ENCODE measurements at regions not wholly inside any gene's neighbourhood (a gene's known extent, or its start where the extent isn't known, plus 50 kb on each side); places are given as distances from the start of the nearest gene placed in this dataset.

DNA sequence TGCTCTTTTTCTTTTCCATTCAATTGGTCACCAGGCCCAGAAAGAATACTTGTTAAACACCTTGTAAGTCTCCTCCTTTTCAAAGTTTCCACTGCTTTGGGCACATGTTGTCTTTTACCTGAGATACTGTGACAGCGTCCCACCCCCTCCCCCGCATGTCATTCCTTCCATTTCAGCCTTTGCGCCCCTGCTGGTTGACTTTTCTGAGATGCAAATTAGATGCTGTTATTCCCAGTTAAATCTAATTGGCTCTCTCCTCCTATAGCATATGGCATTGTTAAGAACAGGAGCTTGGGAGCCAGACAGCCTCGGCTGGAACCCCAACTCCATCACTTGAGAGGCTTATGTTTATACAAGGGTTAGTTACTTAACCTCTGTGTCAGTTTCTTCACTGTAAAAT lies 80.3 kb upstream of the GAREM1 start:
- TF ChIP-seq, protein P1, sequence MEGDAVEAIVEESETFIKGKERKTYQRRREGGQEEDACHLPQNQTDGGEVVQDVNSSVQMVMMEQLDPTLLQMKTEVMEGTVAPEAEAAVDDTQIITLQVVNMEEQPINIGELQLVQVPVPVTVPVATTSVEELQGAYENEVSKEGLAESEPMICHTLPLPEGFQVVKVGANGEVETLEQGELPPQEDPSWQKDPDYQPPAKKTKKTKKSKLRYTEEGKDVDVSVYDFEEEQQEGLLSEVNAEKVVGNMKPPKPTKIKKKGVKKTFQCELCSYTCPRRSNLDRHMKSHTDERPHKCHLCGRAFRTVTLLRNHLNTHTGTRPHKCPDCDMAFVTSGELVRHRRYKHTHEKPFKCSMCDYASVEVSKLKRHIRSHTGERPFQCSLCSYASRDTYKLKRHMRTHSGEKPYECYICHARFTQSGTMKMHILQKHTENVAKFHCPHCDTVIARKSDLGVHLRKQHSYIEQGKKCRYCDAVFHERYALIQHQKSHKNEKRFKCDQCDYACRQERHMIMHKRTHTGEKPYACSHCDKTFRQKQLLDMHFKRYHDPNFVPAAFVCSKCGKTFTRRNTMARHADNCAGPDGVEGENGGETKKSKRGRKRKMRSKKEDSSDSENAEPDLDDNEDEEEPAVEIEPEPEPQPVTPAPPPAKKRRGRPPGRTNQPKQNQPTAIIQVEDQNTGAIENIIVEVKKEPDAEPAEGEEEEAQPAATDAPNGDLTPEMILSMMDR (IDR thresholded peaks at IDR 0.05; ENCODE audit: insufficient read depth, low read length, missing control alignments), result no peak
- DNase-seq (ENCODE audit: low read depth, low spot score), result no peak
- no peak overlapping the region for H3K4me3 ChIP-seq (ENCODE audit: low read depth, low read length)
- POLR2A ChIA-PET, result no interaction called here
- CTCF ChIA-PET, result interaction anchor here (0.7 to 13.0 kb wide), 6 partner anchors 80 to 394 kb away, joined by 3 to 162 read pairs (median 7); partner anchors contain the start of gene GAREM1

DNA sequence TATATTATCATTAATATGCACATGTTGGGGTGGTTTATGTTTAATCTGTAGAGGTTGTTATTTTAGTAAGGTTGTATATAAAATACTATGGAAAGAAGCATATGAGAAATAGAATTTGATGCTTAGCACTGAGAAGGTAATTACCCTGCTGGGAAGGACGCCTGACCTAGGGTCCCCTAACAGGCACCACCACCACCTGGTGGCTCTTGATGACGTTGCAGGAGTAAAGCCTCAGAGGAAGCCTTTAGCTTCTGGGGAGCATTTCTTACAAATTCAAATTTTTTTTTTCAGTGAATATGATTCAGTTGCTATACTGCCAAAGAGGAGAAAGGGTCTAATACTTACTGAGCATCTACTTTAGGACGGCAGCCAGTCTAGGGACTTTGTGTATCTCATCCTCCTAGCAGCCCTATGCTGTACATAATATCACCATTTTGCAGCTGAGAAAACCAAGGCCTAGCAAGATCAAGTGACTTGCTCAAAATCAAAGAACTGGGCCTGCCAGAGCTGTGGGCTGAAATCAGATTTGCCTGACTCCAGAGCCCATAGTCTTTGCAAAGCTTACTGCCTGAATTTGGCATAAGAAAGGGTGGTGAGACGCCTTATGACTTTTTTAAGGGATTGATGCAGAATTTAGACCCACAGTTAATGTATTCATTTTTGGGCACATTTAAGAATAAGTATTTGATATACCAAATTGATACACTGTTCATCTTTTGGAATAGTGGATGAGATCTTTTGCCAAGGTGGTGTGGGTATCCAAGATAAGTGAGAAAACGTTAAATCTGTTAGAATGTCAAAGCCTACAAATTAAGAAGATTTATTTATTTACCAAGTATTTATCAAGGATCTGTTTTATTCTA lies 78.8 kb upstream of the GAREM1 start:
- CTCF ChIA-PET, result interaction anchor here (0.6 to 13.0 kb wide), 6 partner anchors 77 to 393 kb away, joined by 3 to 162 read pairs (median 5); no protein-coding TSS in a partner anchor
- no peak for DNase-seq (ENCODE audit: low read depth, low spot score)
- POLR2A ChIA-PET, result interaction anchor here (0.5 kb wide), 1 partner anchor 14 kb away, joined by 3 read pairs; no protein-coding TSS in a partner anchor

DNA sequence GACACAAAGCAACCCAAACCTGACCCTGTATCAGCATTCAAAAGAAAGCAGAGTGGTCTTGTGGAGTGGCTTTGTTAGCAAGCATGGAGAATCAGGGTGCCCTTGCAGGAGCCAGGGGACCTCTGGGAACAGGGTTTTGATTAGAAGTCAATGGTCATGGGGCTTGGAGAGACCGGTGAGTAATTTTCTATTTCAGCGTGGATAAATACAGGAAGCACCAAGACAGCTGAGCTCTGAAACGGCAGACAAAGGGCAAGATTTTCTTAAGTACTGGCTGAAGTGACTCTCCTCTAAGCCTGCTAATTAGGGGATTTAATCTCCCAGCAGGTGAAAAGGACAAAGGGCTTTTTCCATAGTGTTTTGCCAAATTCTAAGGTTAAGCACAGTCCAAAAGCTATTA lies 78.0 kb upstream of the GAREM1 start:
- no peak overlapping the region for H3K4me3 ChIP-seq (ENCODE audit: low read depth, low read length)
- ChIA-PET POLR2A (no interaction called here), CTCF (interaction anchor here (1.0 to 13.0 kb wide), 3 partner anchors 269 to 392 kb away, joined by 3 to 162 read pairs (median 136); no protein-coding TSS in a partner anchor)
- TF ChIP-seq, protein P1 (IDR thresholded peaks at IDR 0.05; ENCODE audit: insufficient read depth, low read length, missing control alignments), result no peak
- DNase-seq (ENCODE audit: low read depth, low spot score), result no peak

More for the DNA sequence above, 78.8 kb upstream of the GAREM1 start:
- TF ChIP-seq, protein P1 (IDR thresholded peaks at IDR 0.05; ENCODE audit: insufficient read depth, low read length, missing control alignments), result peak; percentile 55
- no peak overlapping the region for H3K4me3 ChIP-seq (ENCODE audit: low read depth, low read length)

DNA sequence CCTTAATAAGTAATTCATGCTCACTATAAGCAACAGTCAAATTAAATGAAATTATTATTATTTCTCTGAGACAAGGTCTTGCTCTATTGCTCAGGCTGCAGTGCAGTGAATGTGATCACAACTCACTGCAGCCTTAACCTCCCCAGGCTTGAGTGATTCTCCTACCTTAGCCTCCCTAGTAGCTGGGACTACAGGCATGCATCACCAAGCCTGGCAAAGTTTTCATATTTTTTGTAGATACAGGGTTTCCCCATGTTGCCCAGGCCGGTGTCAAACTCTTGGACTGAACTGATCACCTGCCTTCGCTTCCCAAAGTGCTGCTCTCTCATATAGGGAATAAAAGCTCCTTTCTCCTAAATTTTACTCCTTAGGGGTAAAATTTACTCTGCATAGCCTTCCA lies 74.9 kb upstream of the GAREM1 start:
- ChIA-PET POLR2A (no interaction called here), CTCF (interaction anchor here (12.4 to 13.0 kb wide), 2 partner anchors 272 to 389 kb away, joined by 136 to 162 read pairs; no protein-coding TSS in a partner anchor)
- DNase-seq (ENCODE audit: low read depth, low spot score), result no peak
- TF ChIP-seq, protein P1 (IDR thresholded peaks at IDR 0.05; ENCODE audit: insufficient read depth, low read length, missing control alignments), result no peak
- no peak overlapping the region for H3K4me3 ChIP-seq (ENCODE audit: low read depth, low read length)

DNA sequence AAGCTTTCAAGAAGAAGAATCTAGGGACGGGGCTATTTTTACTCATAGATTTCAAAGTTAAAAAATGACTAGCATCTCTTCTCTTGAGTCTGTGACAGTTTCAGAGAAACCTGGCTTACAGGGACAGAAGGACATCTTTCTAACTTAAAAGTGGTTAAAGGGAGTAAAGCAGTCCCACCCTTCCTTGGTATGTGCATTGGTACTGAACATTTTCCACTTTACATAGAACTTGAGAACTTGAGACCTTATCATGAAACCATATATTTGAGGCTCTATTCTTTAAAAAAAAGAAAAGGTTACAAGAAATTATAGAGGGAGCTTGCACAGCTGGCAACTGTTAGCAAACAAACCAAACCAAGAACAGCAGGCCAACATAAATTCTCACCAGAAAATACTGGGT lies 73.4 kb upstream of the GAREM1 start:
- no peak overlapping the region for H3K4me3 ChIP-seq (ENCODE audit: low read depth, low read length)
- POLR2A ChIA-PET, result no interaction called here
- CTCF ChIA-PET, result interaction anchor here (0.6 to 12.4 kb wide), 2 partner anchors 271 to 379 kb away, joined by 5 to 136 read pairs; no protein-coding TSS in a partner anchor
- DNase-seq (ENCODE audit: low read depth, low spot score), result no peak
- TF ChIP-seq, protein P1 (IDR thresholded peaks at IDR 0.05; ENCODE audit: insufficient read depth, low read length, missing control alignments), result no peak

DNA sequence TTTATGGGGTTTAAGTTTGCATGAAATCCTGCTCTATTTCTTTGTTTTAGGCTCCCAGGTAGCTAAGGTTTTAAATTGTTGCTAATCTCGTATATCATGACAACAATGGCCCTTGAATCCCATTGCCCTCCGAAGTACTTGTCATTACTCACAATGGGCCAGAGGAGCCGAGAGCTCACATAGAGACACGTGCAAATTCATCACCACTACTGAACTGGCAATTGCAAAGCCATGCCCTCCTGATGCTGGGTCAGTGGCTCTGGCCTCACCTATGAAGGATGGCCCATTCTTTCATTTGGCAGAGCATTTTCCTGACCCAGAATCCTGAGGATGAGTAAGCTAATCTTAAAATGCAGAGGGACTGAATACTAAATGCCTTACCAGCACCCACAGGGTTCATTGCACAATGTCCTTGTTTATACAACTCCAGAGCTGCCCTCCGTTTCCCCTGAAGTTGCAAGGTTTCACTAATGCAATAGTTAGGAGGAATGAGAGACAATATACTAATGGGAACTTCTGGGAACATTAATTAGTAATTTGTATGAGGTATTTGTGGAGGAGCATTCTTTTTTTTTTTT lies 71.6 kb upstream of the GAREM1 start:
- POLR2A ChIA-PET, result no interaction called here

More for the DNA sequence above, 71.6 kb upstream of the GAREM1 start:
- TF ChIP-seq, protein P1 (IDR thresholded peaks at IDR 0.05; ENCODE audit: insufficient read depth, low read length, missing control alignments), result no peak
- CTCF ChIA-PET, result interaction anchor here (0.8 to 1.3 kb wide), 4 partner anchors 19 to 270 kb away, joined by 3 to 5 read pairs (median 4); no protein-coding TSS in a partner anchor
- no peak overlapping the region for H3K4me3 ChIP-seq (ENCODE audit: low read depth, low read length)
- no peak for DNase-seq (ENCODE audit: low read depth, low spot score)

Data from AG04449 (cell line).